Stimulated activated CD4-positive, alpha-beta T cell treated with anti-CD3 and anti-CD28 coated beads, TNF-alpha, amount 100 ng/mL, for 24 hours (primary cell): ENCODE measurements at regions not wholly inside any gene's neighbourhood (a gene's known extent, or its start where the extent isn't known, plus 50 kb on each side); places are given as distances from the start of the nearest gene placed in this dataset.

Experiments
- DNase-seq, 3 experiments: peaks; one replicate each; pipeline ENCODE4 v3.0.0-alpha.2; 2020; ENCODE audit warnings: low read depth in 3 of 3

- DNase-seq: no peak
Observed at GRCh38 chr20:17017232-17017631, 209.6 kb upstream of the PCSK2 start.

- no peak for DNase-seq
Observed at GRCh38 chr20:17021481-17021880, 205.4 kb upstream of the PCSK2 start.

GRCh38 chr20:17023036-17023435, 203.8 kb upstream of the PCSK2 start:
- no peak for DNase-seq

GRCh38 chr20:17023806-17024205, 203.0 kb upstream of the PCSK2 start:
- DNase-seq: no peak

GRCh38 chr20:17024513-17025119, 202.2 kb upstream of the PCSK2 start:
- DNase-seq: no peak

- DNase-seq: no peak
Observed at GRCh38 chr20:17026346-17026745, 200.5 kb upstream of the PCSK2 start.

GRCh38 chr20:17029698-17030097, 197.1 kb upstream of the PCSK2 start:
- no peak for DNase-seq

- DNase-seq: no peak
Observed at GRCh38 chr20:17036541-17036940, 190.3 kb upstream of the PCSK2 start.

- DNase-seq: no peak
Observed at GRCh38 chr20:17042122-17042521, 184.7 kb upstream of the PCSK2 start.

- no peak for DNase-seq
Observed at GRCh38 chr20:17043323-17043722, 183.5 kb upstream of the PCSK2 start.

GRCh38 chr20:17044891-17045290, 181.9 kb upstream of the PCSK2 start:
- no peak for DNase-seq

- DNase-seq: no peak
Observed at GRCh38 chr20:17059465-17059864, 167.4 kb upstream of the PCSK2 start.

GRCh38 chr20:17061715-17062114, 165.1 kb upstream of the PCSK2 start:
- DNase-seq: no peak

GRCh38 chr20:17062712-17063111, 164.1 kb upstream of the PCSK2 start:
- DNase-seq: no peak

GRCh38 chr20:17066902-17067301, 159.9 kb upstream of the PCSK2 start:
- no peak for DNase-seq

- no peak for DNase-seq
Observed at GRCh38 chr20:17068084-17068711, 158.6 kb upstream of the PCSK2 start.

- DNase-seq: no peak
Observed at GRCh38 chr20:17077030-17077429, 149.8 kb upstream of the PCSK2 start.

- no peak for DNase-seq
Observed at GRCh38 chr20:17083738-17084137, 143.1 kb upstream of the PCSK2 start.

- no peak for DNase-seq
Observed at GRCh38 chr20:17084909-17085308, 141.9 kb upstream of the PCSK2 start.

- DNase-seq: no peak
Observed at GRCh38 chr20:17093782-17094181, 133.1 kb upstream of the PCSK2 start.

GRCh38 chr20:17097603-17098002, 129.2 kb upstream of the PCSK2 start:
- no peak for DNase-seq

- DNase-seq: no peak
Observed at GRCh38 chr20:17100506-17100905, 126.3 kb upstream of the PCSK2 start.

- no peak for DNase-seq
Observed at GRCh38 chr20:17107127-17107526, 119.7 kb upstream of the PCSK2 start.

GRCh38 chr20:17108896-17109295, 117.9 kb upstream of the PCSK2 start:
- no peak for DNase-seq
